ENCODE measurements at regions not wholly inside any gene's neighbourhood (a gene's known extent, or its start where the extent isn't known, plus 50 kb on each side); places are given as distances from the start of the nearest gene placed in this dataset.
"Not testable (repeated sequence)": the region's sequence is repeated elsewhere in the genome, so short reads cannot be mapped to it uniquely, and the experiment has no call there.

DNA sequence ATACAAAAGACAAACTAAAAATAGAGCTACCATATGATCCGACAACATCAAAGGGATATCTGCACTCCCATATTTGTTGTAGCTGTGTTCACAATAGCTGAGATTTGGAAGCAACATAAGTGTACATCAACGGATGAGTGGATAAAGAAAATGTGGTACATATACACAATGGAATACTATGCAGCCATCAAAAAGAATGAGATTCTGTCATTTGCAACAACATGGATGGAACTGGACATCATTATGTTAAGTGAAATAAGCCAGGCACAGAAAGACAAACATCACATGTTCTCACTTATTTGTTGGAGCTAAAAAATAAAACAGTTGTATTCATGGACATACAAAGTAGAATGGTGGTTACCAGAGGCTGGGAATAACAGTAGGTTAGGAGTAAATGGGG, 527.0 kb downstream of the GLUD2 start:
- in situ Hi-C loops (cut with MboI; ENCODE audit: low pct_unique_long_range_greater_than_20kb in 2 of 9, low sequenced_read_pairs in 9 of 9, unreplicated experiment in 9 of 9) = loop anchor here in 1 of 9 experiments (25.0 kb wide), 1 partner anchor 262 kb away; no protein-coding TSS in a partner anchor
- H3K27ac ChIP-seq; H3K4me3 ChIP-seq; ATAC-seq (replicated peaks in 6 of 8); H3K4me1 ChIP-seq (replicated peaks in 1 of 2): not testable (repeated sequence)
- WGBS, 10 experiments = 56 to 100% (median 100%) methylated on average over 1 to 2 of the region's 2 CpGs; no CpG with 5 or more reads in 2 of the 10 experiments

DNA sequence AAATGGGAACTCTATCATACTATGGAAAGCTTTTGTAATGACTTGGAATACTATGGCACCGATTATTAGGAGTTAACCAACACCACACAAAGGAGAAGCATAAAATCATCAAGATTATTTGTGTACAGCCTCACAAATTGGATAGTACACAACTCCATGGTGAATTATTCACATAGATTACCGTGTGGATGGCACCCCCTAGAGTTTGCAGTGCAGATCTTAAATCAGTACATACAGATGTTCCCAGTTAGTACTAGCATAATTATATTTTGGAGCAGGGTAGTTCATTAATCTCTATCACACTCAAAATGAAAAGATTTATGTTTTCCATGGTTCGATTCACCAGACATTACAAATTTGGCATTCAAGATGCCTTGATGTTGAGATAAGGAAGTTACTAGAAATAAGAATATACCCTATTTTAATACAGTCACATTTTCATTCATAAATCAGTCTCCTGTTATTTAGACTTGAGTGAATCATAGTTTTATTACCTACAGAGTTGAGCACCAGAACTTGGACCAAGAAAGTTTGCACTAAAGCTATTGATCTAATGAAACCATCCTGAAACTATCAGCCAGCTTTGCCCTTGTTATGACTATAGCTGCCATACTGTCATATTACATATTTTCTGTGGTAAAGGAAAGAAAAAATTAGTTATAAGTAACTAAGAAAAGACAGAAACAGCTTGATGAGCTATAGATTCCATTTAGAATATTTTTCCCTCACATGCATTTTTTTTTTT, 531.8 kb downstream of the GLUD2 start:
- no peaks in the 10 kb centered on the region for H3K4me1 ChIP-seq (replicated peaks in 1 of 2)
- H3K4me3 ChIP-seq = no peak overlapping the region
- ATAC-seq (replicated peaks in 6 of 8) = peak in 4 of 8 experiments; percentile 46 to 68 (median 54)
- in situ Hi-C loops (cut with MboI; ENCODE audit: low pct_unique_long_range_greater_than_20kb in 2 of 9, low sequenced_read_pairs in 9 of 9, unreplicated experiment in 9 of 9) = no loop called here
- 0 to 20% (median 12%) methylated on average over 1 to 3 of the region's 3 CpGs; no CpG with 5 or more reads in 7 of the 10 experiments for WGBS, 10 experiments
- no peak overlapping the region for H3K27ac ChIP-seq

DNA sequence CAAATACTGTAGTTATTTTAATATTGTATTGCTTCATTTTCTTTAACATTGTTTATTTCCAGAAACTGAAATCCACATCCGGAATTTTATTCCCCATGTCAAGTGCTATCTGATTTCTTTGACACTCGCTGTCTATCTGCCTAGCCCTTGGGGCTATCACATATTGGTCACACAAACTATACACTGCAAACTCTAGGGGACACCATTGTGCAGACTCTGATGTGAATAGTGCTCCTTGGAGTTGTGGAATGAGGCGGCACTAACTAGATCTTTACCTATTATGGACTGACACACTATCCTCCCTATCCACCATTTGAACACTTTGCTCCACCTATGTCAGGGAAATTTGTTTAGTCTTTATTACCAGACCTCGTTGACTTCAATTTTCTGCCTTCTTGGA, 534.5 kb downstream of the GLUD2 start:
- Histone ChIP-seq H3K27ac (no peak overlapping the region), H3K4me3 (no peak overlapping the region), H3K4me1 (replicated peaks in 1 of 2) (no peaks in the 10 kb centered on the region)
- in situ Hi-C loops (cut with MboI; ENCODE audit: low pct_unique_long_range_greater_than_20kb in 2 of 9, low sequenced_read_pairs in 9 of 9, unreplicated experiment in 9 of 9) = no loop called here
- ATAC-seq (replicated peaks in 6 of 8) = peak in 1 of 8 experiments; percentile 35
- 0 to 100% (median 10%) methylated on average over 1 to 2 of the region's 4 CpGs; no CpG with 5 or more reads in 5 of the 10 experiments for WGBS, 10 experiments

DNA sequence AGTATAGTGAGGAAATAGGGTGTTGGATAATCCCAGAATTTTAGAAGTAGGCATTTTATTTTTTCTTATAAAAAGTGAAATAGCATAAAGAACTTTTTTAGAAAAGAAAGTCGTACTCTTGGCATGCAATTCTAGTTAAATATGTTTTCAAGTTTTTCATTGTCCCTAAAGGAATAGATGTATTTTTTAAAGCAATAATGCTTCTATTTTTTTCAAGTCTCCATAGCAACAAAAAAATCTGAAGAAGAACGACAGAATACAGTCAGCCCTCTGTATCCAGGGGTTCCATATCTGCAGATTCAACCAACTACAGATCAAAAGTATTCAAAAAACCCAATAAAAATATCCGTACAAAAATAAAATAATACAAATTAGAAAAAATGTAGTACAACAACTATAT, 538.2 kb downstream of the GLUD2 start:
- Histone ChIP-seq H3K4me3 (no peak overlapping the region), H3K4me1 (replicated peaks in 1 of 2) (no peaks in the 10 kb centered on the region), H3K27ac (no peak overlapping the region)
- ATAC-seq (replicated peaks in 6 of 8) = no peak
- in situ Hi-C loops (cut with MboI; ENCODE audit: low pct_unique_long_range_greater_than_20kb in 2 of 9, low sequenced_read_pairs in 9 of 9, unreplicated experiment in 9 of 9) = no loop called here
- 0 to 100% (median 30%) methylated on average over 1 to 3 of the region's 3 CpGs; no CpG with 5 or more reads in 3 of the 10 experiments for WGBS, 10 experiments

- H3K4me3 ChIP-seq = no peak overlapping the region
- no peaks in the 10 kb centered on the region for H3K4me1 ChIP-seq (replicated peaks in 1 of 2)
- WGBS, 10 experiments = 0 to 100% (median 50%) methylated on average over 1 to 3 of the region's 3 CpGs; no CpG with 5 or more reads in 3 of the 10 experiments
- in situ Hi-C loops (cut with MboI; ENCODE audit: low pct_unique_long_range_greater_than_20kb in 2 of 9, low sequenced_read_pairs in 9 of 9, unreplicated experiment in 9 of 9) = no loop called here
- no peak overlapping the region for H3K27ac ChIP-seq
- ATAC-seq (replicated peaks in 6 of 8) = no peak
Observed at GRCh38 chrX:121592884-121593283, 545.5 kb downstream of the GLUD2 start.

GRCh38 chrX:121598356-121598755, 550.9 kb downstream of the GLUD2 start:
- no peak overlapping the region for H3K4me3 ChIP-seq
- in situ Hi-C loops (cut with MboI; ENCODE audit: low pct_unique_long_range_greater_than_20kb in 2 of 9, low sequenced_read_pairs in 9 of 9, unreplicated experiment in 9 of 9) = no loop called here
- no peak for ATAC-seq (replicated peaks in 6 of 8)
- H3K27ac ChIP-seq = no peak overlapping the region
- no peaks in the 10 kb centered on the region for H3K4me1 ChIP-seq (replicated peaks in 1 of 2)
- WGBS, 10 experiments = 13 to 100% (median 83%) methylated on average over 1 to 2 of the region's 2 CpGs; no CpG with 5 or more reads in 4 of the 10 experiments

DNA sequence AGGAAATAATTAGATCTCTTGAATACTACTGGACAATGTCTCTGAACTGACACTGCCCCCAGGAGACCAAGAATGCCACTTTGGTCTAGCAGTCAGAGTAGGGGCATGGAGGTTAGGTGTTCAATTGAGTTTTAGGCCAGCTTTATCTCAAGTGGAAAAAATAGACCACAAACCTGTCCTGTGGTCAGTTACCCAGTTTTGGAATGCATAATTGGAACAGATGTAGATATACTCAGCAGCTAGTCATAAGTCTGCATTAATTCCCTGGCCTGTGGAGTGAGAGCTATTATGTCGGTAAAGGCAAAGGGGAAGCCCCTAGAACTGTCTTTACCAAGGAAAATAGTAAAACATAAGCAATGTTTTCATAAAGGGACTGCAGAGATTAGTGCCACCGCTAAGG, 587.7 kb downstream of the GLUD2 start:
- no peak for ATAC-seq (replicated peaks in 6 of 8)
- Histone ChIP-seq H3K27ac (no peak overlapping the region), H3K4me1 (replicated peaks in 1 of 2) (no peaks in the 10 kb centered on the region), H3K4me3 (no peak overlapping the region)
- in situ Hi-C loops (cut with MboI; ENCODE audit: low pct_unique_long_range_greater_than_20kb in 2 of 9, low sequenced_read_pairs in 9 of 9, unreplicated experiment in 9 of 9) = no loop called here
- WGBS, 10 experiments = 29 to 100% (median 44%) methylated on average over 1 to 2 of the region's 2 CpGs; no CpG with 5 or more reads in 7 of the 10 experiments

GRCh38 chrX:121639781-121640180, 592.4 kb downstream of the GLUD2 start:
- H3K27ac ChIP-seq = no peak overlapping the region
- peak in 5 of 8 experiments; percentile 21 to 93 (median 68) for ATAC-seq (replicated peaks in 6 of 8)
- in situ Hi-C loops (cut with MboI; ENCODE audit: low pct_unique_long_range_greater_than_20kb in 2 of 9, low sequenced_read_pairs in 9 of 9, unreplicated experiment in 9 of 9) = no loop called here
- no peaks in the 10 kb centered on the region for H3K4me1 ChIP-seq (replicated peaks in 1 of 2)
- no peak overlapping the region for H3K4me3 ChIP-seq

GRCh38 chrX:121641560-121641959, 594.1 kb downstream of the GLUD2 start:
- WGBS, 10 experiments = 0 to 58% (median 29%) methylated on average over 1 to 2 of the region's 2 CpGs; no CpG with 5 or more reads in 6 of the 10 experiments
- Histone ChIP-seq H3K4me3 (no peak overlapping the region), H3K27ac (no peak overlapping the region), H3K4me1 (replicated peaks in 1 of 2) (no peaks in the 10 kb centered on the region)
- peak in 3 of 8 experiments; percentile 57 to 63 (median 60) for ATAC-seq (replicated peaks in 6 of 8)
- in situ Hi-C loops (cut with MboI; ENCODE audit: low pct_unique_long_range_greater_than_20kb in 2 of 9, low sequenced_read_pairs in 9 of 9, unreplicated experiment in 9 of 9) = no loop called here

- Histone ChIP-seq H3K4me1 (replicated peaks in 1 of 2) (no peaks in the 10 kb centered on the region), H3K4me3 (no peak overlapping the region), H3K27ac (no peak overlapping the region)
- ATAC-seq (replicated peaks in 6 of 8) = no peak
- WGBS, 10 experiments = 33 to 100% (median 45%) methylated on average over 1 of the region's 1 CpG; no CpG with 5 or more reads in 4 of the 10 experiments
- in situ Hi-C loops (cut with MboI; ENCODE audit: low pct_unique_long_range_greater_than_20kb in 2 of 9, low sequenced_read_pairs in 9 of 9, unreplicated experiment in 9 of 9) = no loop called here
Observed at GRCh38 chrX:121642415-121642814, 595.0 kb downstream of the GLUD2 start.

DNA sequence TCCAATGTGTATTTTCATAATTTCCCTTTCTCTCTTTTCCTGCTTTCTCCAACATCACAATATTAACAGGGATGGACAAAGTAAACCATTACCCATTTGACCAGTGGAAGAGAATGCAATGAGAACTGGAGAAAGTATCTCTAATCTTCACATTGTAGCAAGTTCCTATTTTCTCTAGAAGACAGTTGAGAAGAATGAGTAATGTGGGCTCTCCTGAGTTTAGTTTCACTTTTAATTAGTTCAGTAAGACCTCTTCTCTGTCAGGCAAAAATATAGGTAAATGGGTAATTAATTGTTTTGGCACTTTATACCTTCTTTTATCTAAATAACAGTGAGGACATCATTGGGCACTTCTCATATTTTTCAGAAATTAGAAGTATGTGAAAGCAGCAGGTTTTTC, 602.0 kb downstream of the GLUD2 start:
- no peaks in the 10 kb centered on the region for H3K4me1 ChIP-seq (replicated peaks in 1 of 2)
- H3K4me3 ChIP-seq = no peak overlapping the region
- ATAC-seq (replicated peaks in 6 of 8) = no peak
- no peak overlapping the region for H3K27ac ChIP-seq
- in situ Hi-C loops (cut with MboI; ENCODE audit: low pct_unique_long_range_greater_than_20kb in 2 of 9, low sequenced_read_pairs in 9 of 9, unreplicated experiment in 9 of 9) = no loop called here

GRCh38 chrX:121655276-121655675, 607.9 kb downstream of the GLUD2 start:
- Histone ChIP-seq H3K27ac (no peak overlapping the region), H3K4me1 (replicated peaks in 1 of 2) (no peaks in the 10 kb centered on the region), H3K4me3 (no peak overlapping the region)
- in situ Hi-C loops (cut with MboI; ENCODE audit: low pct_unique_long_range_greater_than_20kb in 2 of 9, low sequenced_read_pairs in 9 of 9, unreplicated experiment in 9 of 9) = no loop called here
- no peak for ATAC-seq (replicated peaks in 6 of 8)

- ATAC-seq (replicated peaks in 6 of 8) = no peak
- WGBS, 10 experiments = 10 to 69% (median 37%) methylated on average over 2 to 4 of the region's 4 CpGs; no CpG with 5 or more reads in 5 of the 10 experiments
- in situ Hi-C loops (cut with MboI; ENCODE audit: low pct_unique_long_range_greater_than_20kb in 2 of 9, low sequenced_read_pairs in 9 of 9, unreplicated experiment in 9 of 9) = no loop called here
- Histone ChIP-seq H3K4me3 (no peak overlapping the region), H3K27ac (no peak overlapping the region), H3K4me1 (replicated peaks in 1 of 2) (no peaks in the 10 kb centered on the region)
Observed at GRCh38 chrX:121666171-121666570, 618.8 kb downstream of the GLUD2 start.

DNA sequence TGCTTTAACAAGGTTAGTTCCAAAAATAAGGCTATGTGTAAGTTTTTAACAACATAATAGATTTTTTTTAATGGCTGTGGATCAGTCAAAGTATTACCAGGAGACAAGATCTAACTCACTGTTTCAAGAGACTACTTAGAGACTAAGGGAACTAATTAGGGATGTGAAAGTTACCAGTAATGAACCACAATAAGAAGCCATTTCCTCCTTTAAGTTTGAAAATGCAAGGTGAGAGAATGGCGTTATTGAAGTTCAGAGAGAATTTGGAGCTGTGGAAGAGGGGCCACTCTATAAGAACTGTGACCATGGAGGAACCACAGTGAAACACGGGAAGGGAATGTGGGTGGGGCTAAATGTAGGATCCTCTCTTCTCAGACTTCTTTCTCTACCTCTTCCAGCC, 624.2 kb downstream of the GLUD2 start:
- 0 to 83% (median 64%) methylated on average over 1 to 2 of the region's 2 CpGs; no CpG with 5 or more reads in 6 of the 10 experiments for WGBS, 10 experiments
- Histone ChIP-seq H3K4me1 (replicated peaks in 1 of 2) (no peaks in the 10 kb centered on the region), H3K4me3 (no peak overlapping the region), H3K27ac (no peak overlapping the region)
- no peak for ATAC-seq (replicated peaks in 6 of 8)
- in situ Hi-C loops (cut with MboI; ENCODE audit: low pct_unique_long_range_greater_than_20kb in 2 of 9, low sequenced_read_pairs in 9 of 9, unreplicated experiment in 9 of 9) = no loop called here
